ENCODE measurements at regions not wholly inside any gene's neighbourhood (a gene's known extent, or its start where the extent isn't known, plus 50 kb on each side); places are given as distances from the start of the nearest gene placed in this dataset.

- no peak for TF ChIP-seq EZH2 (IDR thresholded peaks at IDR 0.05; ENCODE audit: borderline replicate concordance, insufficient read depth, low read length, poor library complexity, severe bottlenecking)
- TF ChIP-seq POLR2AphosphoS5 (IDR thresholded peaks at IDR 0.05), result no peak
- TF ChIP-seq RAD21 (conservative IDR thresholded peaks at IDR 0.05), result no peak
- no peak for TF ChIP-seq CTCF (IDR thresholded peaks at IDR 0.05; ENCODE audit: poor library complexity, severe bottlenecking)
- no peak for TF ChIP-seq TAF1 (IDR thresholded peaks at IDR 0.05; ENCODE audit: low read depth)
- no peak for TF ChIP-seq REST (IDR thresholded peaks at IDR 0.05; ENCODE audit: borderline replicate concordance)
- no peak for TF ChIP-seq MXI1 (conservative IDR thresholded peaks at IDR 0.05; ENCODE audit: poor library complexity, severe bottlenecking)
- TF ChIP-seq EP300 (conservative IDR thresholded peaks at IDR 0.05; ENCODE audit: poor library complexity, severe bottlenecking), result no peak
- no peak for TF ChIP-seq SMC3 (conservative IDR thresholded peaks at IDR 0.05; ENCODE audit: poor library complexity)
- no peaks in the 10 kb centered on the region for H3K36me3 ChIP-seq (ENCODE audit: insufficient read depth, low read length)
- H3F3A ChIP-seq (ENCODE audit: insufficient read depth, low read length, poor library complexity, severe bottlenecking), result no peaks in the 10 kb centered on the region
- H3K9me2 ChIP-seq (ENCODE audit: insufficient read depth, low read length), result no peaks in the 10 kb centered on the region
- no peaks in the 10 kb centered on the region for H4K20me1 ChIP-seq (ENCODE audit: insufficient read depth)
- H3K9me3 ChIP-seq (ENCODE audit: low read length), result no peaks in the 10 kb centered on the region
- H3K27ac ChIP-seq (ENCODE audit: low read length), result no peak overlapping the region
- H3K4me2 ChIP-seq (ENCODE audit: low read length), result no peak overlapping the region
- H2AFZ ChIP-seq (ENCODE audit: low read depth, low read length), result no peak overlapping the region
- no peaks in the 10 kb centered on the region for H3K79me2 ChIP-seq (replicated peaks; ENCODE audit: insufficient read depth, low read length)
- H3K9ac ChIP-seq (ENCODE audit: low read length), result no peak overlapping the region
- no peak overlapping the region for H3K4me3 ChIP-seq (ENCODE audit: low read length)
- H3K27me3 ChIP-seq (ENCODE audit: insufficient read depth, low read depth, low read length), result no peaks in the 10 kb centered on the region
Measured at GRCh38 chr18:26756556-26756955, 109.0 kb downstream of the AQP4 start.

- Histone ChIP-seq H3K36me3 (ENCODE audit: insufficient read depth, low read length) (no peaks in the 10 kb centered on the region), H3F3A (ENCODE audit: insufficient read depth, low read length, poor library complexity, severe bottlenecking) (no peaks in the 10 kb centered on the region), H3K9me3 (ENCODE audit: low read length) (no peaks in the 10 kb centered on the region), H3K4me3 (ENCODE audit: low read length) (no peak overlapping the region), H3K27ac (ENCODE audit: low read length) (no peak overlapping the region), H3K9ac (ENCODE audit: low read length) (no peak overlapping the region), H3K4me2 (ENCODE audit: low read length) (no peak overlapping the region), H3K9me2 (ENCODE audit: insufficient read depth, low read length) (no peaks in the 10 kb centered on the region), H4K20me1 (ENCODE audit: insufficient read depth) (no peaks in the 10 kb centered on the region), H3K79me2 (replicated peaks; ENCODE audit: insufficient read depth, low read length) (no peaks in the 10 kb centered on the region), H3K27me3 (ENCODE audit: insufficient read depth, low read depth, low read length) (no peaks in the 10 kb centered on the region), H2AFZ (ENCODE audit: low read depth, low read length) (no peak overlapping the region)
- TF ChIP-seq SMC3 (conservative IDR thresholded peaks at IDR 0.05; ENCODE audit: poor library complexity), result no peak
- no peak for TF ChIP-seq TAF1 (IDR thresholded peaks at IDR 0.05; ENCODE audit: low read depth)
- no peak for TF ChIP-seq POLR2AphosphoS5 (IDR thresholded peaks at IDR 0.05)
- no peak for TF ChIP-seq REST (IDR thresholded peaks at IDR 0.05; ENCODE audit: borderline replicate concordance)
- TF ChIP-seq RAD21 (conservative IDR thresholded peaks at IDR 0.05), result no peak
- no peak for TF ChIP-seq CTCF (IDR thresholded peaks at IDR 0.05; ENCODE audit: poor library complexity, severe bottlenecking)
- no peak for TF ChIP-seq EP300 (conservative IDR thresholded peaks at IDR 0.05; ENCODE audit: poor library complexity, severe bottlenecking)
- TF ChIP-seq MXI1 (conservative IDR thresholded peaks at IDR 0.05; ENCODE audit: poor library complexity, severe bottlenecking), result no peak
Measured at GRCh38 chr18:26746826-26747475, 118.6 kb downstream of the AQP4 start.

All from neural cell (in vitro differentiated cells).